ENCODE measurements at regions not wholly inside any gene's neighbourhood (a gene's known extent, or its start where the extent isn't known, plus 50 kb on each side); places are given as distances from the start of the nearest gene placed in this dataset.

GRCh38 chr12:28955931-28956330, 193.1 kb upstream of the FAR2 start:
- TF ChIP-seq CTCF (IDR thresholded peaks at IDR 0.05; ENCODE audit: insufficient read depth, low read length) (no peak), SPI1 (IDR thresholded peaks at IDR 0.05; ENCODE audit: borderline replicate concordance, low read depth) (no peak), POLR2AphosphoS5 (IDR thresholded peaks at IDR 0.05; ENCODE audit: low read depth) (no peak), GABPA (IDR thresholded peaks at IDR 0.05; ENCODE audit: low read depth) (no peak)
- TF ChIP-seq, protein P1, sequence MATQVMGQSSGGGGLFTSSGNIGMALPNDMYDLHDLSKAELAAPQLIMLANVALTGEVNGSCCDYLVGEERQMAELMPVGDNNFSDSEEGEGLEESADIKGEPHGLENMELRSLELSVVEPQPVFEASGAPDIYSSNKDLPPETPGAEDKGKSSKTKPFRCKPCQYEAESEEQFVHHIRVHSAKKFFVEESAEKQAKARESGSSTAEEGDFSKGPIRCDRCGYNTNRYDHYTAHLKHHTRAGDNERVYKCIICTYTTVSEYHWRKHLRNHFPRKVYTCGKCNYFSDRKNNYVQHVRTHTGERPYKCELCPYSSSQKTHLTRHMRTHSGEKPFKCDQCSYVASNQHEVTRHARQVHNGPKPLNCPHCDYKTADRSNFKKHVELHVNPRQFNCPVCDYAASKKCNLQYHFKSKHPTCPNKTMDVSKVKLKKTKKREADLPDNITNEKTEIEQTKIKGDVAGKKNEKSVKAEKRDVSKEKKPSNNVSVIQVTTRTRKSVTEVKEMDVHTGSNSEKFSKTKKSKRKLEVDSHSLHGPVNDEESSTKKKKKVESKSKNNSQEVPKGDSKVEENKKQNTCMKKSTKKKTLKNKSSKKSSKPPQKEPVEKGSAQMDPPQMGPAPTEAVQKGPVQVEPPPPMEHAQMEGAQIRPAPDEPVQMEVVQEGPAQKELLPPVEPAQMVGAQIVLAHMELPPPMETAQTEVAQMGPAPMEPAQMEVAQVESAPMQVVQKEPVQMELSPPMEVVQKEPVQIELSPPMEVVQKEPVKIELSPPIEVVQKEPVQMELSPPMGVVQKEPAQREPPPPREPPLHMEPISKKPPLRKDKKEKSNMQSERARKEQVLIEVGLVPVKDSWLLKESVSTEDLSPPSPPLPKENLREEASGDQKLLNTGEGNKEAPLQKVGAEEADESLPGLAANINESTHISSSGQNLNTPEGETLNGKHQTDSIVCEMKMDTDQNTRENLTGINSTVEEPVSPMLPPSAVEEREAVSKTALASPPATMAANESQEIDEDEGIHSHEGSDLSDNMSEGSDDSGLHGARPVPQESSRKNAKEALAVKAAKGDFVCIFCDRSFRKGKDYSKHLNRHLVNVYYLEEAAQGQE (IDR thresholded peaks at IDR 0.05; ENCODE audit: insufficient replicate concordance, low read depth): no peak

All from HL-60 (cell line).